Left kidney (tissue), 1 donor: ENCODE measurements at regions not wholly inside any gene's neighbourhood (a gene's known extent, or its start where the extent isn't known, plus 50 kb on each side); places are given as distances from the start of the nearest gene placed in this dataset.

Source experiments
- DNase-seq: peaks from one replicate; pipeline ENCODE4 v3.0.0-alpha.2; 2013

- DNase-seq: no peak
These were observed 204.6 kb downstream of the LTN1 start for GRCh38 chr21:28788030-28788429.

GRCh38 chr21:28783641-28784185 lies 209.0 kb downstream of the LTN1 start:
- DNase-seq: no peak

DNA sequence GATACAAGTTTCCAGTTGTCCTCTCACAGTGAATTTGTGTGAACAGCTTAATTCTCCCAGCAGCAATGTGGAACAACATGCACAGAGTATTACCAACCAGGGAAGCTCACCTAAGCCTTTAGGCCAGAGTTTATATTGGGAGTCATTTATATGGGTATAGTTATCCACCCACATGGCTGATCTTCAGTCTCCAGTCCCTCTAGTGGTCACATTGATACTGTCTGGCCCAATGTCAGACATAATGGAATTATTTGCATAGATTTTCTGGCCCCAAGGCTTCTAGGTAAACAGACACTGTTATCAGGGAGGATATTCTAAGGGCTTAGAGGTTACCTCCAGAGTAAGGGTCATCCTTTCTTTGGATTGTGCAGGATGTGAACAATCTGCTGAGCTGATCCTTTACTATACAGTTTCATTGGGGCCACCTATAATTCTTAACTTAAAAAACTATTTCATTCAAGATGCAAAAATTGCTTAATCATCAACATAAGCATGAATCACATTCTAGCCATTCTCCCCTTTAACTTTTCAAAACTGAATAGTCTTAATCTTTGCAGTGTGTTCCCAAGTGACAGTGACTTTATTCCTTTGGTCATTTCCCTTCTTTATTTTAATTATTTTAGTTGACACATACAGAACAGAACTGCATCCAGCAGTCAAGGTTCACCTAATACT lies 210.9 kb downstream of the LTN1 start:
- no peak for DNase-seq

GRCh38 chr21:28779914-28780313 lies 212.8 kb downstream of the LTN1 start:
- DNase-seq: no peak

DNA sequence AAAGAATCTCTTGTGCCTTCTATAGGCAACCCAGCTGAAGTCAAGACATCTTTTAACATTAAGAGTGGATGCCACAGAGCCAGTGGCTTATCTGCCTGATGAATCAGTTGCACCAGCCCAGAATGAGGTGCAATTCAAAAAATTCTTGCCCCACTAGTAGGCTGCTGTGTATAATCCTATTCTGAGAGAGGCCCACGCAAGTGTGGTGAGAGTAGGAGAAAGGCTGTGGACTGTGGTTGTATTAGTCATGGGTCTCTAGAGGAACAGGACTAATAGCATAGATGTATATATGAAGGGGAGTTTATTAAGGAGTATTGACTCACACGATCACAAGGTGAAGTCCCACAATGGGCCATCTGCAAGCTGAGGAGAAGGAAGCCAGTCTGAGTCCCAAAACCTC lies 216.4 kb downstream of the LTN1 start:
- no peak for DNase-seq

GRCh38 chr21:28775071-28775470 lies 217.6 kb downstream of the LTN1 start:
- DNase-seq: no peak

- DNase-seq: no peak
These were observed 219.6 kb downstream of the LTN1 start for GRCh38 chr21:28773036-28773435.

DNA sequence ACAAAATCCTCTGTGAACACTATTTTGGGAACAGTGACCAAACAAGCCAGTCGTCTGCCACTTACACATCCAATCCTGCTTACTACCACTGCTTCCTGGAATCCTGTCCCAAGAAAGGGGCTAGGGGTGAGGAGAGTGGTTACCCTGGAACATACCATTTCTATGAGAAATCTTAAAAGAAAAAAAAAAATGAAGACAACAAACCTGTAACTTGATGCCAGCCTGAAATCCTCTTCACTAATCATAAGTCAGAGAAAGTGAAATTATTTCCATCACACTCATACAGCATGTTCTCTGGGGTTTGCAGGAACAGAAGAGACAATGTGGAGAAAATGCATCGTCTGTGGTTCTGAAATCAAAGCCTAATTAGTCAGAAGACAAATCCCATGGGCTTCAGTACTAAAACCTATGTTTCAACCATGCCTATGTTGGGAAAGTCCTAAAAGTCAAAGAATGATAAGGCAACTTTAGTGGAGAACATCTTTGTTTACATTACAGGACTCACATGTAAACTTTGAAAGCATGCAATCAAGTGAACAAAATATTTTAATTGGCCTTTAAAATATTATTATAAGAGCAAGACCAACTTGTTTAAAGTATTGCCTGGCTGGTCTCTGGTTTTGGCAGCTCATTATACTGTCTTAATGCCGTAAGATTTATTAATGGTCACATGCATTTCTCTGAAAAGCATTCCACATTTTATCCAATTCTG lies 220.7 kb downstream of the LTN1 start:
- DNase-seq: no peak

DNA sequence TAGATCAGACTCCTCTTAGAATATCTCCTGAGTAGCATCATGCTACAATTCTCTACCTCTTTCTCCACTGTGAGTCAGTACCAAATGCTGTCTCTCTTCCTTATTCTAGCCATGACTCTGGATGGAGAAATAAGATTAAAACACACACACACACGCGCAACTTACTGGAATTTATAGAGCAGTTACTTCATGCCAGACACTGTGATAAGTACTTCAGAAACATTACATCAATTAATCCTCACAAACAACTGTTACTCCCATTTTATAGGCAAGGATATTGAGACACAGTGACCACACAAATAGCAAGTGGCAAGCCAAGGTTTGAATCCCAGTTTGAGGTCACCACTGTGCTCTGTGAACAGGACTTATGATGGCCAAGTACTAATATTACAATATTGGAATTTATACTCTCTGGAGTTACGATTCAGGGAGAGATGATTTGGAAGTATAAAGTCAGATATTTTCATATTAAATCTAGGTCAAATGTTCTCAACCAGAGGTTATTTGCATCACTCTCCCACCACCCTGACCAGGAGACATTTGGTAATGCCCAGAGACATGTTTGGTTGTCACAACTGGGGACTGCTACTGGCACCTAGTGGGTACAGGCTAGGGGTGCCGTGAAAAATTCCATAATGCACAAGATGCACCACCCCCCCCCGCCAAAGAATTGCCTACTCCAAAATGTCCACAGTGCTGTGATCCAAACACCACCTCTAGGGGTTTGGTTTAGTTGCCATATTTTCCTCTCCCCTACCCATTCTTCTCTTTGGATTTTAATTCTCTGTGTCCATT lies 221.6 kb downstream of the LTN1 start:
- no peak for DNase-seq

DNA sequence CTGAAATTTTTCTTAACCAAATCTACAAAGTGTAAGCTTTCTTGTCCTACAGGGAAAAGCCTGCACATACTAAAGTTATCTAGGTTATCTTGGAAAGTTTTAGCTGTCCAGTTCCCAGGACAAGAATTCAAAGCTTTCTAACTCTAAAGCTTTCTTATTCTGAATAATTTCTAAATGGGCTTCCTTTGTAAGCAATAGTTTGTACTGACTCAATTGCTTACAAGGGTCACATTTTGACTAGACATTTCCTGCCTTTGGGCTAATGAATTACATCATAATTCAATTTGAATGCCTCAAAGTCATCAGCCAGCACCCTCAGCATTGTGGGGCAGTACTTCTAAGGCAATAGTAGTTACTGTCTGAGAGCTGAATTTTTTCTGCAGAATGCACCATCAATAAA lies 223.0 kb downstream of the LTN1 start:
- DNase-seq: no peak

DNA sequence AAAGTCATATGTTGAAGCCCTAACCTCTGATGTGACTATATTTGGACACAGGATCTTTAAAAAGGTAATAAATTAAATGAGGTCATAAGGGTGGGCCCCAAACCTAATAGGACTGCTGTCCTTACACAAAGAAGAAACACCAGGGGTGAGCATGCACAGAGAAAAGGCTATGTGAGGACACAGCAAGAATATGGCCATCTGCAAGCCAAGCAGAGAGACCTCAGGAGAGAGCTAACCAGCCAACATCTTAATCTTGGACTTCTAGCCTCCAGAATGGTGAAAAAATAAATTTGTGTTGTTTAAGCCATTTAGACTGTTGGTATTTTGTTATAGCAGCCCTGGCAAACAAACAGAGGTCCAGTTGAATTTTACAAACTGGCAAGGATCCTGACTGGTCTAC lies 223.9 kb downstream of the LTN1 start:
- DNase-seq: no peak

GRCh38 chr21:28767523-28767922 lies 225.2 kb downstream of the LTN1 start:
- no peak for DNase-seq

GRCh38 chr21:28763809-28764418 lies 228.8 kb downstream of the LTN1 start:
- no peak for DNase-seq

DNA sequence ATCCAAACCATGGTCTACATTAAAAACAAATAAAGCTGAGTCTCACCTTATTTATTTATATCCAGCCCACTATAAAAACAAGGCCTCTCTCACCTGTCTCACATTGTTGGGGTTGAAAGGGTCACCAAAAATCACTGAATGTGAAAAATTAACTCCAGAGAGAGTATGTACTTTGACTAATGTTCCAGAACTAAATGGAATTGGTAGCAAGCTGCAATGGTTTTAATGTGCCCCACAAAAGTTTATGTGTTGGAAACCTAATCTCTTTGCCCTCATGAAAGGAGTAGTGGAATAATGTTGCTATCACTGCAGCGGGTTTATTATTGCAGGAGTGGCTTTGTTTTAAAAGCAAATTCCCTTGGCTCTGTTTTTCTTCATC lies 230.3 kb downstream of the LTN1 start:
- peak; percentile 57 for DNase-seq

GRCh38 chr21:28761674-28762356 lies 230.9 kb downstream of the LTN1 start:
- DNase-seq: no peak

DNA sequence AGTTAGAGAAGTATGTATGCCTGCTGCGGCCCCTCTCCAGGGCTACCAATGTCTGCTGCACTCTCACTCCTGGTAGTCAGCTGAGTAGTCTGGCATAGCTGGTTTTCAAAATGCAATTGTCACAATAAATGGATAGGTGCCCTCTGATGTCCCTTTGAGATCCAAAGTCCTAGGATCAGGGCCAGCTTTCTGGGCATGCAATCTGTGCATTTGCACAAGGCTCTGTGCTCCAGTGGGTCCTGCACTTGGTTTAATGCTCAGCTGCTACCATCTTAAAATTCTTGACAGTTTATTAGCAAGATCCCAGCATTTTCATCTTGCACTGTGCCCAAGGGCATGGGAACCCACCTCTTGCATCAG lies 233.8 kb downstream of the LTN1 start:
- DNase-seq: no peak

- DNase-seq: no peak
These were observed 234.4 kb downstream of the LTN1 start for GRCh38 chr21:28758042-28758882.

GRCh38 chr21:28754862-28755261 lies 237.8 kb downstream of the LTN1 start:
- no peak for DNase-seq

DNA sequence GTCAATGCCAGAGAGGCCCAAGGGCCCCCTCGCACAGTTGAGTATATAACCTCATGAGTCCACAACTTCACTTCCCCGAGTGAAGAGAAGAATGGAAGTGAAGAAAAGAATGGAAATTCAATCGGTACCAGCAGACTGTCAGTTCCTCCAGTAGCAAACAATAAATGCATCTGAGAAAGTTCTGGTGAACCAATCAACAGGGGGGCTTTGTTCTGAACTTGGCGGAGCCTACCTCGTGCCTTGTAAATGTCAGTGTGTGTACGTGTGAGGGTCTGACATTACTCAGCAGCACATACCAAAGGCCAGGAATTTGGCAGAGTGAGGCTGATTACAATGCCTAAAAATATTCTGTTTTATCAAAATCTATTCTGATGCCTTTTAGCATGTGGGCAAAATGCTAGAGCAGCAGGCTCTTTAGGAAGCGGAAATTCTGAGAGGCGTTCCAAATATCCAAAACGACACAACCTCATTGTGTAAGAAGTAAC lies 238.5 kb downstream of the LTN1 start:
- DNase-seq: no peak

GRCh38 chr21:28752131-28752530 lies 240.5 kb downstream of the LTN1 start:
- DNase-seq: no peak

DNA sequence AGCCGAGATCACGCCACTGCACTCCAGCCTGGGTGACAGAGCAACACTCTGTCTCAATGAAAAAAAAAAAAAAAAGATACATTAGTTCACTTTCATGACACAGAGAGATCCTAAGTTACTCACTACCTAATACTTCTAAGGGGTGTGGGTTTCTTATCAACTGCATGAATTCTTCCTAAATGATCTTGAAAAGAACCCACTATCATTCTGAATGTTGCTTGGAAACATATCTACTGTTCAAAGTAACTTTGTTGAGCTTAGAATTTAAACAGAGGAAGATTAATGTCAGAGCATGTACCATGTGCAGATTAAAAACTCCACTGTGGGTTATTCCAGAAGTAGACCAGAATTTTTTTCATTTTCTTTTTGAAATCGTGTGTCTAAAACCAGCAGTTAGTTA lies 241.5 kb downstream of the LTN1 start:
- DNase-seq: no peak
